ENCODE measurements at regions not wholly inside any gene's neighbourhood (a gene's known extent, or its start where the extent isn't known, plus 50 kb on each side); places are given as distances from the start of the nearest gene placed in this dataset.

DNA sequence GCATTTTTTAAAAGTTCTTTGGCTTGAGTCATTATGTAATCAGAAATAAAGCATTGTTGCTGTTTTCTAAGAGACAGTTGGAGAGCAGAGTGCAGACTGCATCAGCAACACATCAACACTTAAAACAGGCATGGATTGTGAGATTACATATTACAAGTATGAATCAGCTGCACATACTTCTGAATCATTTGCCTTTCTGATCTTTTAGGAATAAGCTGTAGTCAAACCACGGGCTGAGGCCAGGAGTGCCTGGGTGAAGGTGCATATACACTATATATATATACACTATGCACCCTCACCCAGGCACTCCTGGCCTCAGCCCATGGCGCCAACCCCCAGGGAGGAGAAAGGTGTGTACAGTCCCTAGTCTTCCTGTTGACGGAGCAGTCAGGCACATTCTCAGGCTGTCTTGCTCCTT lies 52.4 kb upstream of the DLX6 start:
- POLR2A ChIA-PET (ENCODE audit: unreplicated experiment) = no interaction called here
- Histone ChIP-seq H4K91ac (ENCODE audit: insufficient read depth, low read depth, low read length) (no peak overlapping the region), H3K18ac (ENCODE audit: low read depth, low read length) (no peak overlapping the region), H4K5ac (ENCODE audit: low read depth, low read length) (no peak overlapping the region), H2BK20ac (ENCODE audit: low read depth, low read length) (no peak overlapping the region), H3K9me3 (ENCODE audit: control insufficient read depth, insufficient read depth, low read length) (no peaks in the 10 kb centered on the region), H3K27me3 (ENCODE audit: control insufficient read depth, insufficient read depth, low read length) (no peaks in the 10 kb centered on the region), H3K9ac (ENCODE audit: low read depth, low read length) (no peak overlapping the region), H3K4me3 (ENCODE audit: insufficient read depth, low read depth, low read length) (no peak overlapping the region), H2BK5ac (ENCODE audit: low read depth, low read length, poor library complexity, severe bottlenecking) (no peak overlapping the region), H3K56ac (ENCODE audit: extremely low read depth, insufficient read depth, low read length) (no peak overlapping the region), H2BK15ac (ENCODE audit: low read depth, low read length) (no peak overlapping the region), H3K9me1 (ENCODE audit: insufficient read depth, low read length) (no peaks in the 10 kb centered on the region), H3K4me1 (ENCODE audit: control insufficient read depth, insufficient read depth, low read length) (no peaks in the 10 kb centered on the region), H3K27ac (ENCODE audit: insufficient read depth, low read length) (no peak overlapping the region), H3K4ac (ENCODE audit: low read depth, low read length) (no peak overlapping the region), H4K20me1 (ENCODE audit: insufficient read depth, low read length) (no peaks in the 10 kb centered on the region), H2AK9ac (replicated peaks; ENCODE audit: low read depth, low read length, poor library complexity) (no peak overlapping the region), H2AK5ac (ENCODE audit: low read depth, low read length) (no peak overlapping the region), H3K36me3 (ENCODE audit: control insufficient read depth, insufficient read depth, low read length) (no peaks in the 10 kb centered on the region), H2BK120ac (ENCODE audit: low read depth, low read length) (no peak overlapping the region), H2AFZ (replicated peaks; ENCODE audit: low read length, poor library complexity) (no peak overlapping the region), H3K79me1 (ENCODE audit: low read depth in 1 of 2, low read length in 2 of 2) (no peaks in the 10 kb centered on the region), H4K8ac (ENCODE audit: low read depth in 2 of 2, low read length in 2 of 2) (no peak overlapping the region), H3K23ac (ENCODE audit: low read depth, low read length) (no peak overlapping the region), H3K4me2 (ENCODE audit: low read depth, low read length) (no peak overlapping the region), H3K14ac (replicated peaks; ENCODE audit: low read depth, low read length) (no peak overlapping the region)
- in situ Hi-C loops (cut with MboI; ENCODE audit: low sequenced_read_pairs) = no loop called here
- WGBS, 2 experiments (ENCODE audit: extremely low coverage in 2 of 2, insufficient read length in 1 of 2) = no CpG with 5 or more reads among the region's 3 CpGs
- TF ChIP-seq MAZ (IDR thresholded peaks at IDR 0.05; ENCODE audit: borderline replicate concordance, low read depth, low read length) = no peak
- dilution Hi-C loops (cut with HindIII; ENCODE audit: low sequenced_read_pairs, unreplicated experiment) = no loop called here
- no TSS peak for BruUV-seq (replicated peaks)
- peak; percentile 27 for ATAC-seq (ENCODE audit: low read depth)
- DNase-seq = peak; percentile 15
- intact Hi-C loops (cut with micrococcal nuclease) = no loop called here
- CTCF ChIA-PET = no interaction called here
